Bronchial epithelial cell (primary cell): ENCODE measurements at regions not wholly inside any gene's neighbourhood (a gene's known extent, or its start where the extent isn't known, plus 50 kb on each side); places are given as distances from the start of the nearest gene placed in this dataset.
A peak's percentile ranks its signal among the peaks of the same experiment; 100 is the strongest.

ENCODE experiments used
- DNase-seq: peaks from one replicate; pipeline ENCODE4 v3.0.0-alpha.2; 2010; ENCODE audit warnings: low read depth
- FAIRE-seq: peaks from 2 replicates; lab custom pipeline; 2011; peaks lifted over from hg19 to GRCh38; lab: Jason Lieb, UNC
- H3K27me3 ChIP-seq: 2 replicates; pipeline ENCODE4 v1.5.1; 2011; ENCODE audit warnings: low read length; ENCODE audit not compliant: control insufficient read depth, insufficient read depth
- H3K36me3 ChIP-seq: 2 replicates; pipeline ENCODE4 v1.5.1; 2011; ENCODE audit warnings: low read length; ENCODE audit not compliant: control insufficient read depth, insufficient read depth
- H3K4me3 ChIP-seq: 2 replicates; pipeline ENCODE4 v1.5.1; 2011; ENCODE audit warnings: mild to moderate bottlenecking, low read depth, low read length, control low read depth
- TF ChIP-seq, protein P1 (sequence below): IDR thresholded peaks from 2 replicates; pipeline ENCODE4 v1.5.1; 2011; ENCODE audit warnings: mild to moderate bottlenecking, moderate library complexity, low read length, control low read depth, inconsistent platforms; ENCODE audit not compliant: insufficient read depth, severe bottlenecking

DNA sequence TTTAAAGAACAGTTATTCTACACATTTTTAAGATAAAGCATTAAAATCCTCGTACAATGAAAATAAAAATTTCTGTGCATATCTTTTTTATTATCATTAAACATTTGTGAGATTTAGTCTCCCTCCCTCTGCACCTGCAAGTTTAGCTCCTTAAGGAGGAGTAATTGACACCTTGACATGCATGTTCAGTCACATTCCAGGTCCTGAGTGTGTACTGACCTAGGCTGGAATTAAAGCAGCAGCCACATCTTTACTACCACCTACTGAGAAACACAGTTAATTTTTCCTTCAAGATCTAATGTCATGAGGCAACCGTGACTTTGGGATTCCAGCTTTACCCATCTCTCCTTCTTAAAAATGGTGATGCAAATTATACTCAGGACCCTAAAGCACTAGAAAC, 123.1 kb upstream of the FREM2 start:
- FAIRE-seq: no peak
- Histone ChIP-seq H3K27me3 (no peaks in the 10 kb centered on the region), H3K4me3 (no peak overlapping the region), H3K36me3 (no peaks in the 10 kb centered on the region)
- DNase-seq: no peak
- TF ChIP-seq, protein P1, sequence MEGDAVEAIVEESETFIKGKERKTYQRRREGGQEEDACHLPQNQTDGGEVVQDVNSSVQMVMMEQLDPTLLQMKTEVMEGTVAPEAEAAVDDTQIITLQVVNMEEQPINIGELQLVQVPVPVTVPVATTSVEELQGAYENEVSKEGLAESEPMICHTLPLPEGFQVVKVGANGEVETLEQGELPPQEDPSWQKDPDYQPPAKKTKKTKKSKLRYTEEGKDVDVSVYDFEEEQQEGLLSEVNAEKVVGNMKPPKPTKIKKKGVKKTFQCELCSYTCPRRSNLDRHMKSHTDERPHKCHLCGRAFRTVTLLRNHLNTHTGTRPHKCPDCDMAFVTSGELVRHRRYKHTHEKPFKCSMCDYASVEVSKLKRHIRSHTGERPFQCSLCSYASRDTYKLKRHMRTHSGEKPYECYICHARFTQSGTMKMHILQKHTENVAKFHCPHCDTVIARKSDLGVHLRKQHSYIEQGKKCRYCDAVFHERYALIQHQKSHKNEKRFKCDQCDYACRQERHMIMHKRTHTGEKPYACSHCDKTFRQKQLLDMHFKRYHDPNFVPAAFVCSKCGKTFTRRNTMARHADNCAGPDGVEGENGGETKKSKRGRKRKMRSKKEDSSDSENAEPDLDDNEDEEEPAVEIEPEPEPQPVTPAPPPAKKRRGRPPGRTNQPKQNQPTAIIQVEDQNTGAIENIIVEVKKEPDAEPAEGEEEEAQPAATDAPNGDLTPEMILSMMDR: no peak

DNA sequence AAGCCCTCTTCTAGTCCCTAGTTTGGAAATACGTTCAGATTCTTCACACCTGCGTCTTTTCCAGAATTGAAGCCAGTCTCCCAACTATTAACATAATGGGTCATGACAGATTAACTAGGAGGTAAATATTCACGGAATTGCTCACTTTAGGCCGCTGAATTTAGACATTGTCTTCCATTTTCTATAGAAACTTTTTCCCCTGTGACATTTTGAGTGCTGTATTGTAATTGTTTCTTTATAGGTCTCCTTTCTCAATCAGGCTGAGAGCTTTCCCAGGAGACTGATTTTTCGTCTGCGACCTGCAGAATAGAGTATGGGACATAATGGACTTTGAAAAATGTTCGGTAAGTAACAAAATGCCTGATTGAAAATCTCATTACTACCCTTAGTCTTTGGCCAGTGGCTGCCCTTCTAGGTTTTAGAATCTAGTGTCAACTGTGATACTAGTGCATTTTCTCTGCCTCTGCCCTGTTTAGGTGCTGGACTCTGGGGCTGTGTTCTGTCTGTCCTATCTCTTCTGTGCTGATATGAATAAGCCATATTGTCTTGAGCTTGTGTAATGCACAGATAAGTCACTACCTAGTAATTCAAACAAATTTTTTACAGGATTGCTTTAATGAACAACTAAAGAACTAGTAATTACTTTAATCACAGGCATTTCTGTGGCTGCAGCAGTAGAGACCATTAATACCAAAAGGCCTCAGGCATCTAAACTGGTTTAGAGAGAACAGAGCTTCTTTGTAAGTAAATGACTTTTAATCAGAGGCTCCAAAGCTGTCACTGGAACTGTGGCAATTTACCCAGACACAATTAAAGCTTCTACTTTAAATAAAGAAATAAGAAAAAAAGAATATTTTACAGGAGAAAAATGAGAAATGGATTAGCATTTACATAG, 122.4 kb upstream of the FREM2 start:
- H3K4me3 ChIP-seq: no peak overlapping the region
- TF ChIP-seq, protein P1: no peak
- no peak for FAIRE-seq
- H3K27me3 ChIP-seq: no peaks in the 10 kb centered on the region
- H3K36me3 ChIP-seq: no peaks in the 10 kb centered on the region
- no peak for DNase-seq

GRCh38 chr13:38566023-38566422, 120.9 kb upstream of the FREM2 start:
- Histone ChIP-seq H3K4me3 (no peak overlapping the region), H3K36me3 (no peaks in the 10 kb centered on the region), H3K27me3 (no peaks in the 10 kb centered on the region)
- DNase-seq (no peak), FAIRE-seq (no peak)
- TF ChIP-seq, protein P1: no peak

GRCh38 chr13:38566519-38566918, 120.4 kb upstream of the FREM2 start:
- no peak for DNase-seq
- H3K4me3 ChIP-seq: no peak overlapping the region
- TF ChIP-seq, protein P1: no peak
- H3K36me3 ChIP-seq: no peaks in the 10 kb centered on the region
- no peak for FAIRE-seq
- no peaks in the 10 kb centered on the region for H3K27me3 ChIP-seq

GRCh38 chr13:38570706-38571105, 116.2 kb upstream of the FREM2 start:
- peak; percentile 70 for DNase-seq
- no peaks in the 10 kb centered on the region for H3K36me3 ChIP-seq
- TF ChIP-seq, protein P1: no peak
- H3K27me3 ChIP-seq: no peaks in the 10 kb centered on the region
- H3K4me3 ChIP-seq: no peak overlapping the region
- FAIRE-seq: no peak
